ENCODE measurements at regions not wholly inside any gene's neighbourhood (a gene's known extent, or its start where the extent isn't known, plus 50 kb on each side); places are given as distances from the start of the nearest gene placed in this dataset.

- TF ChIP-seq EP300 (IDR thresholded peaks at IDR 0.05; ENCODE audit: borderline replicate concordance) (no peak), TCF12 (IDR thresholded peaks at IDR 0.05; ENCODE audit: low read depth) (peak; percentile 32; the same call in 1 of the 2 replicates), RAD21 (IDR thresholded peaks at IDR 0.05; ENCODE audit: low read depth) (no peak)
Observed at GRCh38 chr3:157588386-157589060, 85.3 kb upstream of the VEPH1 start.

GRCh38 chr3:157586293-157586692 is 83.1 kb upstream of the VEPH1 start:
- TF ChIP-seq EGR1 (IDR thresholded peaks at IDR 0.05) (no peak), REST (IDR thresholded peaks at IDR 0.05; ENCODE audit: low read depth) (no peak), TEAD4 (IDR thresholded peaks at IDR 0.05) (no peak), TCF12 (IDR thresholded peaks at IDR 0.05; ENCODE audit: low read depth) (no peak), ZBTB7A (IDR thresholded peaks at IDR 0.05; ENCODE audit: low read depth) (no peak)

- TF ChIP-seq USF1 (IDR thresholded peaks at IDR 0.05), result no peak
- TF ChIP-seq YY1 (IDR thresholded peaks at IDR 0.05; ENCODE audit: low read depth), result no peak
- TF ChIP-seq CEBPB (IDR thresholded peaks at IDR 0.05), result no peak
- no peak for TF ChIP-seq FOXM1 (IDR thresholded peaks at IDR 0.05; ENCODE audit: borderline replicate concordance, low read depth)
- no peak for TF ChIP-seq EGR1 (IDR thresholded peaks at IDR 0.05)
Observed at GRCh38 chr3:157585386-157585785, 82.2 kb upstream of the VEPH1 start.

GRCh38 chr3:157582637-157582973 is 79.4 kb upstream of the VEPH1 start:
- TF ChIP-seq CREB1 (IDR thresholded peaks at IDR 0.05; ENCODE audit: low read depth) (no peak), TEAD4 (IDR thresholded peaks at IDR 0.05) (no peak), USF1 (IDR thresholded peaks at IDR 0.05) (no peak), TCF12 (IDR thresholded peaks at IDR 0.05; ENCODE audit: low read depth) (no peak), TAF1 (IDR thresholded peaks at IDR 0.05; ENCODE audit: low read depth) (no peak), NFIC (IDR thresholded peaks at IDR 0.05) (no peak), EGR1 (IDR thresholded peaks at IDR 0.05) (no peak), YY1 (IDR thresholded peaks at IDR 0.05; ENCODE audit: low read depth) (no peak), ZBTB7A (IDR thresholded peaks at IDR 0.05; ENCODE audit: low read depth) (no peak), EP300 (IDR thresholded peaks at IDR 0.05; ENCODE audit: borderline replicate concordance) (no peak), REST (IDR thresholded peaks at IDR 0.05; ENCODE audit: low read depth) (no peak), FOXM1 (IDR thresholded peaks at IDR 0.05; ENCODE audit: borderline replicate concordance, low read depth) (no peak), MAX (IDR thresholded peaks at IDR 0.05) (no peak), RAD21 (IDR thresholded peaks at IDR 0.05; ENCODE audit: low read depth) (no peak), CEBPB (IDR thresholded peaks at IDR 0.05) (no peak)

GRCh38 chr3:157581956-157582636 is 78.9 kb upstream of the VEPH1 start:
- TF ChIP-seq RAD21 (IDR thresholded peaks at IDR 0.05; ENCODE audit: low read depth), result peak; percentile 12; the same call in 1 of the 2 replicates

GRCh38 chr3:157581371-157581770 is 78.2 kb upstream of the VEPH1 start:
- TF ChIP-seq REST (IDR thresholded peaks at IDR 0.05; ENCODE audit: low read depth) (no peak), CREB1 (IDR thresholded peaks at IDR 0.05; ENCODE audit: low read depth) (no peak), TCF12 (IDR thresholded peaks at IDR 0.05; ENCODE audit: low read depth) (no peak), EGR1 (IDR thresholded peaks at IDR 0.05) (no peak), USF1 (IDR thresholded peaks at IDR 0.05) (no peak), TEAD4 (IDR thresholded peaks at IDR 0.05) (no peak), FOXM1 (IDR thresholded peaks at IDR 0.05; ENCODE audit: borderline replicate concordance, low read depth) (no peak), ZBTB7A (IDR thresholded peaks at IDR 0.05; ENCODE audit: low read depth) (no peak), RAD21 (IDR thresholded peaks at IDR 0.05; ENCODE audit: low read depth) (no peak), YY1 (IDR thresholded peaks at IDR 0.05; ENCODE audit: low read depth) (no peak), CEBPB (IDR thresholded peaks at IDR 0.05) (no peak), EP300 (IDR thresholded peaks at IDR 0.05; ENCODE audit: borderline replicate concordance) (no peak), TAF1 (IDR thresholded peaks at IDR 0.05; ENCODE audit: low read depth) (no peak), MAX (IDR thresholded peaks at IDR 0.05) (no peak), NFIC (IDR thresholded peaks at IDR 0.05) (no peak)
